ENCODE measurements at regions not wholly inside any gene's neighbourhood (a gene's known extent, or its start where the extent isn't known, plus 50 kb on each side); places are given as distances from the start of the nearest gene placed in this dataset.

DNA sequence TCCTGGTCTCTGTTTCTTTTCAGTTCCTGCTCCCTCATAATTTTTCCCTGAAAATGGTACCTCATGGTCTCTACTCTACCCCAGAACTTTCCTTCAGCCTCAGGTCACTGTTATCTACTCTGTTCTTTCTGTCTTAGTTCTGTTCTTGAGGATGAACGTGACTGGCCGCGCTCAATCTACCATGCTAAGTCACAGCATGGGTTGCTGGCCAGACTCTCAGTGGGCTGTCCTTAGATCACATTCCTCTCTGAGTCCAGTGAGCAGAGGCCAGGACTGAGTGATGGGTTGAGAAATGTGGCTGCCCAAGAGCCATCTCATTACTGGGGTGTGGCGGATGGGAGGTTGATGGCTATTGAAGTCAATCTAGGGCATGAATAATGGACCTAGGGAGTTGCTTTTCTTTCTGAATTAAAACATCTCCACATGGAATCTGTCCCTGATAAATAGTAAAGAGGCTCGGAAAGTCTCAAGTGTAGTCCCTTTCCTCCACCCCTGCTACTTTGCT lies 164.0 kb upstream of the DTNBP1 start:
- no peak for TF ChIP-seq POLR2A (IDR thresholded peaks at IDR 0.05)
- TF ChIP-seq, protein P1, sequence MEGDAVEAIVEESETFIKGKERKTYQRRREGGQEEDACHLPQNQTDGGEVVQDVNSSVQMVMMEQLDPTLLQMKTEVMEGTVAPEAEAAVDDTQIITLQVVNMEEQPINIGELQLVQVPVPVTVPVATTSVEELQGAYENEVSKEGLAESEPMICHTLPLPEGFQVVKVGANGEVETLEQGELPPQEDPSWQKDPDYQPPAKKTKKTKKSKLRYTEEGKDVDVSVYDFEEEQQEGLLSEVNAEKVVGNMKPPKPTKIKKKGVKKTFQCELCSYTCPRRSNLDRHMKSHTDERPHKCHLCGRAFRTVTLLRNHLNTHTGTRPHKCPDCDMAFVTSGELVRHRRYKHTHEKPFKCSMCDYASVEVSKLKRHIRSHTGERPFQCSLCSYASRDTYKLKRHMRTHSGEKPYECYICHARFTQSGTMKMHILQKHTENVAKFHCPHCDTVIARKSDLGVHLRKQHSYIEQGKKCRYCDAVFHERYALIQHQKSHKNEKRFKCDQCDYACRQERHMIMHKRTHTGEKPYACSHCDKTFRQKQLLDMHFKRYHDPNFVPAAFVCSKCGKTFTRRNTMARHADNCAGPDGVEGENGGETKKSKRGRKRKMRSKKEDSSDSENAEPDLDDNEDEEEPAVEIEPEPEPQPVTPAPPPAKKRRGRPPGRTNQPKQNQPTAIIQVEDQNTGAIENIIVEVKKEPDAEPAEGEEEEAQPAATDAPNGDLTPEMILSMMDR (IDR thresholded peaks at IDR 0.05), result no peak

All from prostate gland (tissue), 2 donors.